Ovary (tissue), 3 donors: ENCODE measurements at regions not wholly inside any gene's neighbourhood (a gene's known extent, or its start where the extent isn't known, plus 50 kb on each side); places are given as distances from the start of the nearest gene placed in this dataset.

Experiments used
- POLR2A ChIP-seq: fragments of 450-650 bp; IDR thresholded peaks from one replicate; pipeline ENCODE4 v1.6.1; 2017; ENCODE audit warnings: antibody characterized with exemption, mild to moderate bottlenecking, moderate library complexity
- TF ChIP-seq, protein P1 (sequence below), 3 donors: fragments of 450-650 bp in 2 of 3; fragments of 200-600 bp in 1 of 3; IDR thresholded peaks; one replicate each; pipeline versions ENCODE4 v1.5.1 to v1.8.0; 2016 to 2022; ENCODE audit warnings: antibody characterized with exemption in 3 of 3, mild to moderate bottlenecking in 1 of 3
- donor health status: DM: no; HTN: no; CAD: no.

GRCh38 chr10:118175148-118175547 lies 128.4 kb upstream of the RAB11FIP2 start:
- TF ChIP-seq, protein P1, sequence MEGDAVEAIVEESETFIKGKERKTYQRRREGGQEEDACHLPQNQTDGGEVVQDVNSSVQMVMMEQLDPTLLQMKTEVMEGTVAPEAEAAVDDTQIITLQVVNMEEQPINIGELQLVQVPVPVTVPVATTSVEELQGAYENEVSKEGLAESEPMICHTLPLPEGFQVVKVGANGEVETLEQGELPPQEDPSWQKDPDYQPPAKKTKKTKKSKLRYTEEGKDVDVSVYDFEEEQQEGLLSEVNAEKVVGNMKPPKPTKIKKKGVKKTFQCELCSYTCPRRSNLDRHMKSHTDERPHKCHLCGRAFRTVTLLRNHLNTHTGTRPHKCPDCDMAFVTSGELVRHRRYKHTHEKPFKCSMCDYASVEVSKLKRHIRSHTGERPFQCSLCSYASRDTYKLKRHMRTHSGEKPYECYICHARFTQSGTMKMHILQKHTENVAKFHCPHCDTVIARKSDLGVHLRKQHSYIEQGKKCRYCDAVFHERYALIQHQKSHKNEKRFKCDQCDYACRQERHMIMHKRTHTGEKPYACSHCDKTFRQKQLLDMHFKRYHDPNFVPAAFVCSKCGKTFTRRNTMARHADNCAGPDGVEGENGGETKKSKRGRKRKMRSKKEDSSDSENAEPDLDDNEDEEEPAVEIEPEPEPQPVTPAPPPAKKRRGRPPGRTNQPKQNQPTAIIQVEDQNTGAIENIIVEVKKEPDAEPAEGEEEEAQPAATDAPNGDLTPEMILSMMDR (IDR thresholded peaks at IDR 0.05) = no peak
- TF ChIP-seq POLR2A = no peak
